Fibroblast of the aortic adventitia (primary cell): ENCODE measurements at regions not wholly inside any gene's neighbourhood (a gene's known extent, or its start where the extent isn't known, plus 50 kb on each side); places are given as distances from the start of the nearest gene placed in this dataset.

Experiments
- DNase-seq: peaks from one replicate; pipeline ENCODE4 v3.0.0-alpha.2; 2010; ENCODE audit warnings: low read depth
- H3K4me3 ChIP-seq: 2 replicates; pipeline ENCODE4 v1.5.1; 2011; ENCODE audit warnings: low read depth, mild to moderate bottlenecking, control low read depth, low read length, moderate library complexity
- TF ChIP-seq, protein P1 (sequence below): IDR thresholded peaks from 2 replicates; pipeline ENCODE4 v1.5.1; 2011; ENCODE audit warnings: mild to moderate bottlenecking, low read length, control low read depth, inconsistent platforms; ENCODE audit not compliant: insufficient read depth

DNA sequence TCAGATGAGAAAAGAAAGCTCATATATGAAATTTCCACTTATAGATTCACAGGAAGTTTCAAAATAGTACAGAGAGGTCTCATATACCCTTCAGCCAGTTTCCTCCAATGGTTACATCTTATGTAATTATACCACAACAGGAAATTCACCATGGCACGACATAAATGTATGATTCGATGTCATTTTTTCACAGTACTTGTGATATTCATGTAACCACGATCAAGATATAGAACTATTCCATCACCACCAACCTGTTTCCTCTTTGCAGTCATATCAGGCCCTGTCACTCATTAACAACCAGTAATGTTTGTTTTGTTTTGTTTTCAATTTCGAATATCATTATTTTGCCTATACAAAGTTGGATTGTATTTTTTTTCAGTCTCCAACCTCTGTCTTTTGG is 314.3 kb upstream of the POU3F3 start:
- no peak for DNase-seq
- no peak overlapping the region for H3K4me3 ChIP-seq
- TF ChIP-seq, protein P1, sequence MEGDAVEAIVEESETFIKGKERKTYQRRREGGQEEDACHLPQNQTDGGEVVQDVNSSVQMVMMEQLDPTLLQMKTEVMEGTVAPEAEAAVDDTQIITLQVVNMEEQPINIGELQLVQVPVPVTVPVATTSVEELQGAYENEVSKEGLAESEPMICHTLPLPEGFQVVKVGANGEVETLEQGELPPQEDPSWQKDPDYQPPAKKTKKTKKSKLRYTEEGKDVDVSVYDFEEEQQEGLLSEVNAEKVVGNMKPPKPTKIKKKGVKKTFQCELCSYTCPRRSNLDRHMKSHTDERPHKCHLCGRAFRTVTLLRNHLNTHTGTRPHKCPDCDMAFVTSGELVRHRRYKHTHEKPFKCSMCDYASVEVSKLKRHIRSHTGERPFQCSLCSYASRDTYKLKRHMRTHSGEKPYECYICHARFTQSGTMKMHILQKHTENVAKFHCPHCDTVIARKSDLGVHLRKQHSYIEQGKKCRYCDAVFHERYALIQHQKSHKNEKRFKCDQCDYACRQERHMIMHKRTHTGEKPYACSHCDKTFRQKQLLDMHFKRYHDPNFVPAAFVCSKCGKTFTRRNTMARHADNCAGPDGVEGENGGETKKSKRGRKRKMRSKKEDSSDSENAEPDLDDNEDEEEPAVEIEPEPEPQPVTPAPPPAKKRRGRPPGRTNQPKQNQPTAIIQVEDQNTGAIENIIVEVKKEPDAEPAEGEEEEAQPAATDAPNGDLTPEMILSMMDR, result no peak

DNA sequence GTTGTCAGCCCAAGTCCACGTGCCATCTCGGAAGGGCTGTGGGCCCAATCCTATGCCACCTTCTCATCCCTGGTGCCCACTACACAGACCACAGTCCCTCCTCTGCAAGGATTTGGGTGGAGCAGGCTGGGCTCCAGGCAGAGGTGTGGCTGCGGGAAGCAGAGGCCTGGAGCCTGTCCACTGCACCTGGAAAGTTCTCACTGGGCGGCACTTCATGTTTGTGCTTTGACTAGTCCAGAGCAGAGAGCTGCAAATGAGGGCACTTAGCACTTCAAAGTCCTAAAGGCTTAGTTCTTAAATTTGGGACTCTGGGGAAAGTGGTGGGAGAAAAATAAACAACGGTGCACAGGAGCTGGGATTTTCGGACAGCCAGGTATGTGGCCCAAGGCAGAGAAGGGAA is 308.9 kb upstream of the POU3F3 start:
- no peak overlapping the region for H3K4me3 ChIP-seq
- no peak for DNase-seq
- TF ChIP-seq, protein P1, result no peak

DNA sequence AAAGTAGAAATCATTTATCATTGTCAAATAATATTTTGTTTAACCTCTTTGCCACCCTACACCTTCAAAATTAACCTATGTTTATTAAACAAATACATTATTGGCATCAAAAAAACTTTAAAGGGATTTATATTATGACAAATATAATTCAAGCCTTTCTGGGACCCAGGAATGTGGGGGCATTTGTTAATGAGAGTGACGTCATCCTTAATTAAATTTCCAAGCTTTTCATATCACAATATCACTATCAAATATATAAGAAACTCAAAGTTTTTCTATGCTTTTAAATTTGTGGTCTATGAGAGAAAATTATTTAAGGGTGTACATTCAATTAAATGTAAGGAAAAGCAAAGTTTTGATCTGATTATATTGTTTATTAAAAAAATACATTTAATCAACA is 307.4 kb upstream of the POU3F3 start:
- TF ChIP-seq, protein P1, result no peak
- DNase-seq, result no peak
- no peak overlapping the region for H3K4me3 ChIP-seq

DNA sequence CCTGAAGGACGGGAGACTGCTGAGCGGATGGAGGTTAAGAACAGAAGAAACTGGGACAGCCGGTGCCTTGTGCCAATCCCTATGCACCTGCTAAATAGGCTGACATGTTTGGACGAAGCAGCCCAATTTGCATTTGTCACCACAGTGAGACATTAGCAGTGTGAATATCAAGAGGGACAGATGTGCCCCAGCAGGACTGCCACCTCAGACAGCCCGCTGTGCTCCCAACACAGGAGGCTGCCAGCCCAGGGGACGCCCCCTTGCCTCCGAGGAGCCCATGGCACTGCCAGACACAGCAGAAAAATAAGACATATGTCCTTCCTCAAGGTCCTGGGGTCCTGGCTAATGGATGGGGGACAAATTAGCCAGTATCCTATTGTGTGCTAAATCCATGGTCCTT is 306.7 kb upstream of the POU3F3 start:
- H3K4me3 ChIP-seq, result no peak overlapping the region
- DNase-seq, result no peak
- TF ChIP-seq, protein P1, result no peak

DNA sequence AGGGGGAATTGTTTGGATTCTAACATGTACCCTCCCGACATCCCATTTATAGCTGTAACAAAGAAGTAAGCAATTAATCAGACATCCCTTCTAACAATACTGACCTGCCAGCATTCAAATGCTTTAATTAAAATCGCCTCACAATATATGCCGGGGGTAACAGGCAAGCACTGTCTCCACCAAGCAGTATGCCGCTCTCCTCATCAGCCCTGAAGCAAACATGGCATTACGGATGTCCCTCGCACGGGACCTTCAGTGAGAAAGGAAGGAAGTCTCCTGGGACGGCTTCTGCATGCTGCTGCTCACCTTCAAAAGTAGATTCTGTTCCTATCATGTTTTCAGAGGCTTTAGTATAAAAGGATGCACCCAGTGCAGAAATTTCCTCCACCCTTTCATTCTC is 292.7 kb upstream of the POU3F3 start:
- no peak overlapping the region for H3K4me3 ChIP-seq
- no peak for DNase-seq
- TF ChIP-seq, protein P1, result no peak

DNA sequence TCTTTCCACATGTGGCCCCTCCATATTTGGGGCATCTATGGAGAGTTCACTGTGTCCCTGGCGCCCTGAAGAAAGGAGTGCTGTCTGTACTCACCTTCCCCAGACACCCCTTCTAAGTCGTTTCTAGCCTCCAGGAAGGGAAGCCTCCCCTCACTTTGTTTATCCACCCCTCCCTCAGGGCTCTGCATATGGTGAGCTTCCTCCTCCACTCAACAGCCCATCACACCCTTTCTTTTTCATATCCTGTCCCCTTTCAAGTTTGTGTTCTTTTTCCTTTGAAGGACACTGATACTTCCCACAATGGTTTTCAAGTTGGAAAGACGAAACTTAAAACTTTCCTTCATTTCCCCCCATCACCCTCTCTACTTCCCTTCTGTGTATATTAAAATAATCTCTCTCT is 291.4 kb upstream of the POU3F3 start:
- DNase-seq, result no peak
- TF ChIP-seq, protein P1, result no peak
- H3K4me3 ChIP-seq, result no peak overlapping the region

GRCh38 chr2:104563398-104563996 is 290.4 kb upstream of the POU3F3 start:
- DNase-seq, result no peak
- TF ChIP-seq, protein P1, result no peak
- H3K4me3 ChIP-seq, result no peak overlapping the region
